ENCODE measurements at regions not wholly inside any gene's neighbourhood (a gene's known extent, or its start where the extent isn't known, plus 50 kb on each side); places are given as distances from the start of the nearest gene placed in this dataset.

DNA sequence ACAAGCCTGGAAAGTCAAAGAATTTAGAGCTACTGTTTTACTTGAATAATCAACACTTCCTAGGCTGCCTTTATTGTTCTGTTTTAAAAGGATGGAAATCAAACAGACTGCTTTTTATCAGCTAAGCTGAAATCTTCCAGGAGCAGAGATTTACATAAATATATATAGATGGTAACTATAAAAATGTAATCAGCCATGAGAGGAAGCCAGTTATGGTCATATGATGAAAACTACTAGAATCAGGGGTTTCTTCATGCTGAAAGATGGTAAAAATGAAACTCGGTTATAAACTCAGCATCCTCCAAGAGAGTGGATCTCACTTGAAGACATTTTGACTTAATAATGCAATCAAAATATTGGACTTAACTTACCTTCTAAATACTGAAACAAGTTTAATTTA lies 413.0 kb downstream of the GXYLT1 start:
- DNase-seq = no peak
- Mint-ChIP-seq H3K4me3 (no peak overlapping the region), H3K36me3 (no peaks in the 10 kb centered on the region), H3K27me3 (ENCODE audit: low read depth in 3 of 3) (peaks cover 0 to 3% (median 0%) of the 10 kb centered on the region in 3 donors), H3K9me3 (peaks cover 0 to 8% (median 2%) of the 10 kb centered on the region in 6 donors), H3K27ac (no peak overlapping the region), H3K4me1 (no peaks in the 10 kb centered on the region)

- H3K36me3 Mint-ChIP-seq = no peaks in the 10 kb centered on the region
- no peaks in the 10 kb centered on the region for H3K4me1 Mint-ChIP-seq
- H3K27me3 Mint-ChIP-seq (ENCODE audit: low read depth in 3 of 3) = peaks cover 0 to 3% (median 0%) of the 10 kb centered on the region in 3 donors
- H3K9me3 Mint-ChIP-seq = peaks cover 0 to 8% (median 2%) of the 10 kb centered on the region in 6 donors
- no peak overlapping the region for H3K4me3 Mint-ChIP-seq
- no peak overlapping the region for H3K27ac Mint-ChIP-seq
- no peak for DNase-seq
Observed at GRCh38 chr12:41731061-41731460, 413.6 kb downstream of the GXYLT1 start.

DNA sequence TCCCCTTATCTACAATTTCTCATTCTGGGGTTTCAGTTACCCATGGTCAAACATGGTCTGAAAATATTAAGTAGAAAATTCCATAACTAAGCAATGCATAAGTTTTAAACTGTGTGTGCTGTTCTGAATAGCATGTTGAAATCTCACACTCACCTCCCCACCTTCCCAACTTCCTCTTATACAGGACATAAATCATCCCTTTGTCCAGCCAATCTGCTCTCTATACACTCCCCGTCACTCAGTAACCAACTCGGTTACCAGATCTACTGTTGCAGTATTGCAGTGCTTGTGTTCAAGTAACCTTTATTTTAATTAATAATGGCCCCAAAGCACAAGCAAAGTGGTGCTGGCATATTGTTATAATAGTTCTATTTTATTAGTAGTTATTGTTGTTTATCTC lies 420.5 kb downstream of the GXYLT1 start:
- peaks cover 0 to 4% (median 0%) of the 10 kb centered on the region in 6 donors for H3K9me3 Mint-ChIP-seq
- no peaks in the 10 kb centered on the region for H3K27me3 Mint-ChIP-seq (ENCODE audit: low read depth in 3 of 3)
- no peak for DNase-seq
- H3K27ac Mint-ChIP-seq = no peak overlapping the region
- H3K4me1 Mint-ChIP-seq = no peaks in the 10 kb centered on the region
- no peaks in the 10 kb centered on the region for H3K36me3 Mint-ChIP-seq
- H3K4me3 Mint-ChIP-seq = no peak overlapping the region

GRCh38 chr12:41719214-41719613 lies 425.5 kb downstream of the GXYLT1 start:
- H3K9me3 Mint-ChIP-seq = peaks cover 0 to 4% (median 1%) of the 10 kb centered on the region in 6 donors
- H3K27ac Mint-ChIP-seq = no peak overlapping the region
- no peak overlapping the region for H3K4me3 Mint-ChIP-seq
- no peaks in the 10 kb centered on the region for H3K27me3 Mint-ChIP-seq (ENCODE audit: low read depth in 3 of 3)
- no peaks in the 10 kb centered on the region for H3K36me3 Mint-ChIP-seq
- no peak for DNase-seq
- H3K4me1 Mint-ChIP-seq = no peaks in the 10 kb centered on the region

- no peak overlapping the region for H3K27ac Mint-ChIP-seq
- H3K4me1 Mint-ChIP-seq = no peaks in the 10 kb centered on the region
- H3K4me3 Mint-ChIP-seq = no peak overlapping the region
- H3K27me3 Mint-ChIP-seq (ENCODE audit: low read depth in 3 of 3) = no peaks in the 10 kb centered on the region
- H3K9me3 Mint-ChIP-seq = peaks cover 0 to 5% (median 2%) of the 10 kb centered on the region in 6 donors
- no peaks in the 10 kb centered on the region for H3K36me3 Mint-ChIP-seq
- DNase-seq = no peak
Observed at GRCh38 chr12:41715256-41715655, 429.4 kb downstream of the GXYLT1 start.

DNA sequence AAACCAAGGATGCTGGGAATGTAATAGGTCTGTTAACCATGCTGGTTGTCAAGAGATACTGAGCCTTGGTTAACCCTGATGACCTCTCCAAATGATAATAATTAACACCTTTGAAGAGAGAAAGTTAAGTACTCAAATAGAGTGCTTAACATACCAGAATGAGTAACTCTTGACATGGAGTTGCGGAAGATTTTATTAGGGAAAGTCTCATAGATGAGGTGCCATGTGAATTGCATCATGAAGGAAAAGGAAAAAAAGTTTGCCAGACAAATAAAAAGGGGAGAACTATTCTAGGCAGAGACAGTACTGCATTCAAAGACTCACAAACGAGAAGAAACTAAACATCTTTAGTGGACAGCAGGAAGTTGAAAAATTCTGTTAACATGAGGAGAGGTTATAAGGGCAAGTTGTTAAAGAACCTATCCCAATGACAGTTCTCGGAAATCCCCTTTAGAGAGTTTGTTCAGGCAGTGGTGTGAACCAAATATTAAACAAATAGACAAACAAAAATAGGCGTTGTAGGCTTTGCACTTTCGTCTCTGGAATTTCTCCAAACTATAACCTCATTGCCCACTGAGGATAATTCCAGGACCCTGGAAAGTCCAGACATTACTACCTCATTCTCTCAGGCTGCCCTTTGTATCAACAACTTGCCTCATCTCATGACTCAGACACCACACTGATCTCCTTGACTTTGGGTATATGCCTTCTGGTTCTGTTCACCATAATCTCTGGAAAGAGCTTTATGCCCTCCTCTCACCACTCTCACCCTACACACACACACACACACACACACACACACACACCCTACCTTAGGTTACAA lies 435.0 kb downstream of the GXYLT1 start:
- DNase-seq = no peak
- no peaks in the 10 kb centered on the region for H3K4me1 Mint-ChIP-seq
- H3K4me3 Mint-ChIP-seq = no peak overlapping the region
- no peak overlapping the region for H3K27ac Mint-ChIP-seq
- H3K9me3 Mint-ChIP-seq = peaks cover 0 to 11% (median 3%) of the 10 kb centered on the region in 6 donors
- no peaks in the 10 kb centered on the region for H3K27me3 Mint-ChIP-seq (ENCODE audit: low read depth in 3 of 3)
- H3K36me3 Mint-ChIP-seq = no peaks in the 10 kb centered on the region

- Mint-ChIP-seq H3K27ac (no peak overlapping the region), H3K9me3 (peaks cover 0 to 11% (median 3%) of the 10 kb centered on the region in 6 donors), H3K36me3 (no peaks in the 10 kb centered on the region), H3K4me3 (no peak overlapping the region), H3K27me3 (ENCODE audit: low read depth in 3 of 3) (no peaks in the 10 kb centered on the region), H3K4me1 (no peaks in the 10 kb centered on the region)
- no peak for DNase-seq
Observed at GRCh38 chr12:41709012-41709411, 435.7 kb downstream of the GXYLT1 start.

- H3K27ac Mint-ChIP-seq = no peak overlapping the region
Observed at GRCh38 chr12:41706376-41706775, 438.3 kb downstream of the GXYLT1 start.

GRCh38 chr12:41701943-41702601 lies 442.6 kb downstream of the GXYLT1 start:
- no peak for DNase-seq
- Mint-ChIP-seq H3K27me3 (ENCODE audit: low read depth in 3 of 3) (no peaks in the 10 kb centered on the region), H3K9me3 (peaks cover 0 to 3% (median 0%) of the 10 kb centered on the region in 6 donors), H3K4me1 (no peaks in the 10 kb centered on the region), H3K4me3 (no peak overlapping the region), H3K36me3 (no peaks in the 10 kb centered on the region), H3K27ac (no peak overlapping the region)

More at GRCh38 chr12:41706376-41706775, 438.3 kb downstream of the GXYLT1 start:
- Mint-ChIP-seq H3K36me3 (no peaks in the 10 kb centered on the region), H3K4me1 (no peaks in the 10 kb centered on the region), H3K27me3 (ENCODE audit: low read depth in 3 of 3) (no peaks in the 10 kb centered on the region), H3K4me3 (no peak overlapping the region), H3K9me3 (peaks cover 0 to 6% (median 2%) of the 10 kb centered on the region in 6 donors)
- no peak for DNase-seq

- Mint-ChIP-seq H3K27ac (no peak overlapping the region), H3K9me3 (peaks cover 0 to 4% (median 0%) of the 10 kb centered on the region in 6 donors), H3K27me3 (ENCODE audit: low read depth in 3 of 3) (no peaks in the 10 kb centered on the region), H3K36me3 (no peaks in the 10 kb centered on the region), H3K4me1 (no peaks in the 10 kb centered on the region), H3K4me3 (no peak overlapping the region)
- no peak for DNase-seq
Observed at GRCh38 chr12:41700940-41701339, 443.7 kb downstream of the GXYLT1 start.

GRCh38 chr12:41699658-41700057 lies 445.0 kb downstream of the GXYLT1 start:
- no peak for DNase-seq
- no peak overlapping the region for H3K27ac Mint-ChIP-seq
- no peaks in the 10 kb centered on the region for H3K4me1 Mint-ChIP-seq
- peaks cover 0 to 5% (median under 1%) of the 10 kb centered on the region in 6 donors for H3K9me3 Mint-ChIP-seq
- H3K36me3 Mint-ChIP-seq = no peaks in the 10 kb centered on the region
- no peak overlapping the region for H3K4me3 Mint-ChIP-seq
- H3K27me3 Mint-ChIP-seq (ENCODE audit: low read depth in 3 of 3) = no peaks in the 10 kb centered on the region

DNA sequence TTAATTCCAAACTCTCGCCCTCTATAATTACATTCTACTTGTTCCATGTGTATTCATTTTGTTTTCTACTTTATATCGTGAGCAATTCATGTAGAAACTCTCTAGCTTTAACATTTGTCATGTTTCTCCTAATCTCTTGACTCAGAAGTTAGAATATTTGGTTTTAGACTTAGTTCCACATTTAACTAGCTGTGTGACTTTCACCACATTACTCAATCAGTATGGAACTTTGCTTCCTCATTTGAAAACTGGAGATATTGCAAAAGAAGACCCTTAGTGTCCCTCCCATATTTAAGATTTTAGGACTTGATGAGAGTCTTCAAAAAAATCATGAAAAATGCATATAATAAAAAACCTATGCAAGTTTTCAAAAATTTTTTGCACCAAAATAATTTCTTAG lies 447.5 kb downstream of the GXYLT1 start:
- Mint-ChIP-seq H3K4me3 (no peak overlapping the region), H3K27ac (no peak overlapping the region), H3K9me3 (peaks cover 0 to 11% (median under 1%) of the 10 kb centered on the region in 6 donors), H3K4me1 (no peaks in the 10 kb centered on the region), H3K36me3 (no peaks in the 10 kb centered on the region), H3K27me3 (ENCODE audit: low read depth in 3 of 3) (peaks cover 0 to 4% (median 0%) of the 10 kb centered on the region in 3 donors)
- no peak for DNase-seq

DNA sequence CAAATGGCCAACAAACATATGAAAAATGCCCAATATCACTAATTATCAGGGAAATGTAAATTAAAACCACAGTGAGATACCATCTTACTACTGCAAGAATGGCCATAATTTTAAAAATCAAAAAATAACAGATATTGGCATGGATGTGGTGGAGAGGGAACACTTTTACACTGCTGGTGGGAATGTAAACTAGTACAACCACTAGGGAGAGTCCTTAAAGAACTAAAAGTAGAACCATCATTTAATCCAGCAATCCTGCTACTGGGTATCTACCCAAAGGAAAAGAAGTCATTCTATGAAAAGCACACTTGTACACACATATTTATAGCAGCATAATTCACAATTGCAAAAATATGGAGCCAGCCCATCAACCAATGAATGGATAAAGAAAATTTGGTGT lies 459.7 kb downstream of the GXYLT1 start:
- no peaks in the 10 kb centered on the region for H3K4me1 Mint-ChIP-seq
- no peak for DNase-seq
- peaks cover 0 to 7% (median 2%) of the 10 kb centered on the region in 6 donors for H3K9me3 Mint-ChIP-seq
- H3K27ac Mint-ChIP-seq = no peak overlapping the region
- no peaks in the 10 kb centered on the region for H3K36me3 Mint-ChIP-seq
- H3K27me3 Mint-ChIP-seq (ENCODE audit: low read depth in 3 of 3) = peaks cover 0 to 1% (median 0%) of the 10 kb centered on the region in 3 donors
- no peak overlapping the region for H3K4me3 Mint-ChIP-seq

GRCh38 chr12:41683513-41684240 lies 461.0 kb downstream of the GXYLT1 start:
- no peaks in the 10 kb centered on the region for H3K36me3 Mint-ChIP-seq
- H3K4me1 Mint-ChIP-seq = no peaks in the 10 kb centered on the region
- peaks cover 0 to 1% (median 0%) of the 10 kb centered on the region in 3 donors for H3K27me3 Mint-ChIP-seq (ENCODE audit: low read depth in 3 of 3)
- H3K9me3 Mint-ChIP-seq = peaks cover 0 to 9% (median 3%) of the 10 kb centered on the region in 6 donors
- no peak for DNase-seq
- no peak overlapping the region for H3K4me3 Mint-ChIP-seq
- H3K27ac Mint-ChIP-seq = no peak overlapping the region
